ENCODE measurements at regions not wholly inside any gene's neighbourhood (a gene's known extent, or its start where the extent isn't known, plus 50 kb on each side); places are given as distances from the start of the nearest gene placed in this dataset.

GRCh38 chr13:81383444-81383843, 1042.5 kb upstream of the SPRY2 start:
- H3K4me1 ChIP-seq (replicated peaks), result no peaks in the 10 kb centered on the region
- H3K27ac ChIP-seq, result no peak overlapping the region
- WGBS, result 85% methylated on average over 5 of the region's 5 CpGs
- intact Hi-C loops (cut with DNase I), result no loop called here
- TF ChIP-seq POLR2AphosphoS5 (IDR thresholded peaks at IDR 0.05), result no peak
- TF ChIP-seq POLR2A (IDR thresholded peaks at IDR 0.05), result no peak
- no peak for TF ChIP-seq CTCF (IDR thresholded peaks at IDR 0.05)
- H3K4me3 ChIP-seq, result no peak overlapping the region
- no peaks in the 10 kb centered on the region for H3K9me3 ChIP-seq
- no peak for DNase-seq (ENCODE audit: low spot score)
- H3K36me3 ChIP-seq, result no peaks in the 10 kb centered on the region
- no peaks in the 10 kb centered on the region for H3K27me3 ChIP-seq (replicated peaks; ENCODE audit: insufficient read depth)

- H3K27ac ChIP-seq, result no peak overlapping the region
- no peaks in the 10 kb centered on the region for H3K4me1 ChIP-seq (replicated peaks)
- no peak for TF ChIP-seq CTCF (IDR thresholded peaks at IDR 0.05)
- no peak for TF ChIP-seq POLR2A (IDR thresholded peaks at IDR 0.05)
- no peak for TF ChIP-seq POLR2AphosphoS5 (IDR thresholded peaks at IDR 0.05)
- 65% methylated on average over 1 of the region's 1 CpG for WGBS
- intact Hi-C loops (cut with DNase I), result no loop called here
- H3K4me3 ChIP-seq, result no peak overlapping the region
- H3K36me3 ChIP-seq, result no peaks in the 10 kb centered on the region
- H3K27me3 ChIP-seq (replicated peaks; ENCODE audit: insufficient read depth), result no peaks in the 10 kb centered on the region
- H3K9me3 ChIP-seq, result no peaks in the 10 kb centered on the region
- DNase-seq (ENCODE audit: low spot score), result no peak
These were observed 1041.3 kb upstream of the SPRY2 start for GRCh38 chr13:81382246-81382645.

- no peaks in the 10 kb centered on the region for H3K4me1 ChIP-seq (replicated peaks)
- H3K9me3 ChIP-seq, result no peaks in the 10 kb centered on the region
- H3K36me3 ChIP-seq, result no peaks in the 10 kb centered on the region
- H3K27me3 ChIP-seq (replicated peaks; ENCODE audit: insufficient read depth), result no peaks in the 10 kb centered on the region
- TF ChIP-seq CTCF (IDR thresholded peaks at IDR 0.05) (no peak), POLR2AphosphoS5 (IDR thresholded peaks at IDR 0.05) (no peak), POLR2A (IDR thresholded peaks at IDR 0.05) (no peak)
- WGBS, result 43% methylated on average over 1 of the region's 1 CpG
- no peak overlapping the region for H3K27ac ChIP-seq
- intact Hi-C loops (cut with DNase I), result no loop called here
- H3K4me3 ChIP-seq, result no peak overlapping the region
- DNase-seq (ENCODE audit: low spot score), result no peak
These were observed 1040.6 kb upstream of the SPRY2 start for GRCh38 chr13:81381560-81381959.

- intact Hi-C loops (cut with DNase I), result no loop called here
- no peaks in the 10 kb centered on the region for H3K27me3 ChIP-seq (replicated peaks; ENCODE audit: insufficient read depth)
- H3K4me3 ChIP-seq, result no peak overlapping the region
These were observed 1038.3 kb upstream of the SPRY2 start for GRCh38 chr13:81379183-81379582.

More at GRCh38 chr13:81379183-81379582, 1038.3 kb upstream of the SPRY2 start:
- H3K9me3 ChIP-seq, result no peaks in the 10 kb centered on the region
- H3K27ac ChIP-seq, result no peak overlapping the region
- H3K4me1 ChIP-seq (replicated peaks), result no peaks in the 10 kb centered on the region
- TF ChIP-seq CTCF (IDR thresholded peaks at IDR 0.05) (no peak), POLR2A (IDR thresholded peaks at IDR 0.05) (no peak), POLR2AphosphoS5 (IDR thresholded peaks at IDR 0.05) (no peak)
- no peaks in the 10 kb centered on the region for H3K36me3 ChIP-seq
- no peak for DNase-seq (ENCODE audit: low spot score)
